Sigmoid colon (tissue), 6 donors: ENCODE measurements at regions not wholly inside any gene's neighbourhood (a gene's known extent, or its start where the extent isn't known, plus 50 kb on each side); places are given as distances from the start of the nearest gene placed in this dataset.
A peak's percentile ranks its signal among the peaks of the same experiment; 100 is the strongest.

ENCODE experiments used
- DNase-seq: peaks from one replicate; pipeline ENCODE4 v3.0.0-alpha.2; 2019
- H3K27ac ChIP-seq, 4 donors: fragments of 200-600 bp; sonication (generic); one replicate each; pipeline ENCODE4 v1.5.1; 2016 to 2019; ENCODE audit warnings: mild to moderate bottlenecking in 1 of 4
- H3K27me3 ChIP-seq, 3 donors: fragments of 200-600 bp; sonication (generic); one replicate each; pipeline ENCODE4 v1.5.1; 2019; ENCODE audit warnings: mild to moderate bottlenecking in 1 of 3
- H3K36me3 ChIP-seq, 4 donors: fragments of 200-600 bp; sonication (generic); one replicate each; pipeline ENCODE4 v1.5.1; 2016 to 2019
- H3K4me1 ChIP-seq, 4 donors: fragments of 200-600 bp; sonication (generic); one replicate each; pipeline ENCODE4 v1.5.1; 2017 to 2019
- H3K4me3 ChIP-seq, 4 donors: fragments of 200-600 bp; sonication (generic); one replicate each; pipeline ENCODE4 v1.5.1; 2017 to 2019; ENCODE audit warnings: mild to moderate bottlenecking in 2 of 4, moderate library complexity in 1 of 4
- H3K9me3 ChIP-seq, 4 donors: fragments of 200-600 bp in 3 of 4; sonication (generic) in 3 of 4; one replicate each; pipeline versions ENCODE4 v1.5.1 to v1.6.1; 2013 to 2019
- CTCF ChIP-seq, 4 experiments: fragments of 450-650 bp in 3 of 4; fragments of 200-600 bp in 1 of 4; IDR thresholded peaks; one replicate each; pipeline ENCODE4 v1.5.1; 2016 to 2019; ENCODE audit warnings: antibody characterized with exemption in 4 of 4, mild to moderate bottlenecking in 3 of 4, moderate library complexity in 2 of 4
- EP300 ChIP-seq, 4 donors: sonication (generic); formaldehyde crosslinking; IDR thresholded peaks; one replicate each; pipeline ENCODE4 v1.6.1; 2017; ENCODE audit warnings: antibody characterized with exemption in 4 of 4
- POLR2A ChIP-seq, 2 donors: fragments of 450-650 bp; IDR thresholded peaks; one replicate each; pipeline ENCODE4 v1.6.1; 2016; ENCODE audit warnings: antibody characterized with exemption in 2 of 2, mild to moderate bottlenecking in 2 of 2, moderate library complexity in 2 of 2
- POLR2AphosphoS5 ChIP-seq, 4 donors: sonication (generic); formaldehyde crosslinking; IDR thresholded peaks; one replicate each; pipeline ENCODE4 v1.6.1; 2017; ENCODE audit warnings: antibody characterized with exemption in 4 of 4
- WGBS, 2 donors: extraction: QIAGEN DNeasy Blood & Tissue Kit; methylation state at CpG; one replicate each; pipeline ENCODE4 v1.1.7; 2013; 5-methylcytosine and 5-hydroxymethylcytosine counted together
- intact Hi-C: fragments of 100-400 bp; cut with DNase I; formaldehyde crosslinking; loops from one replicate; pipeline ENCODE4 v1.15.1; 2023
- donor health status: healthy with polysubstance abuse.
- donor health status: healthy.

- no peaks in the 10 kb centered on the region for H3K36me3 ChIP-seq
- DNase-seq = no peak
- H3K9me3 ChIP-seq = no peaks in the 10 kb centered on the region
- no peak overlapping the region for H3K4me3 ChIP-seq
- intact Hi-C loops = no loop called here
- TF ChIP-seq CTCF (IDR thresholded peaks at IDR 0.05) = no peak
- TF ChIP-seq POLR2AphosphoS5 (IDR thresholded peaks at IDR 0.05) = no peak
- TF ChIP-seq POLR2A (IDR thresholded peaks at IDR 0.05) = no peak
- no peak for TF ChIP-seq EP300 (IDR thresholded peaks at IDR 0.05)
- H3K27me3 ChIP-seq = no peaks in the 10 kb centered on the region
- H3K27ac ChIP-seq = no peak overlapping the region
- WGBS, 2 donors = 13 to 51% methylated on average over 1 of the region's 1 CpG
- H3K4me1 ChIP-seq = no peaks in the 10 kb centered on the region
These were observed 52.8 kb upstream of the VWDE start for GRCh38 chr7:12456506-12456905.

- intact Hi-C loops = no loop called here
- no peaks in the 10 kb centered on the region for H3K27me3 ChIP-seq
- H3K9me3 ChIP-seq = no peaks in the 10 kb centered on the region
- WGBS, 2 donors = 31 to 48% methylated on average over 4 of the region's 4 CpGs
- H3K4me1 ChIP-seq = no peaks in the 10 kb centered on the region
- H3K4me3 ChIP-seq = no peak overlapping the region
- DNase-seq = no peak
- H3K27ac ChIP-seq = no peak overlapping the region
- H3K36me3 ChIP-seq = no peaks in the 10 kb centered on the region
- TF ChIP-seq CTCF (IDR thresholded peaks at IDR 0.05) = peak in 2 of 4 experiments; percentile 22 to 32
- TF ChIP-seq POLR2A (IDR thresholded peaks at IDR 0.05) = no peak
These were observed 55.0 kb upstream of the VWDE start for GRCh38 chr7:12458520-12459131.

GRCh38 chr7:12467837-12468236 is 64.2 kb upstream of the VWDE start:
- H3K27me3 ChIP-seq = no peaks in the 10 kb centered on the region
- H3K4me1 ChIP-seq = no peaks in the 10 kb centered on the region
- intact Hi-C loops = no loop called here
- H3K4me3 ChIP-seq = no peak overlapping the region
- no peaks in the 10 kb centered on the region for H3K36me3 ChIP-seq
- 81 to 95% methylated on average over 1 of the region's 1 CpG for WGBS, 2 donors
- TF ChIP-seq POLR2A (IDR thresholded peaks at IDR 0.05) (no peak), POLR2AphosphoS5 (IDR thresholded peaks at IDR 0.05) (no peak), EP300 (IDR thresholded peaks at IDR 0.05) (no peak), CTCF (IDR thresholded peaks at IDR 0.05) (no peak)
- no peaks in the 10 kb centered on the region for H3K9me3 ChIP-seq
- no peak overlapping the region for H3K27ac ChIP-seq
- DNase-seq = no peak

GRCh38 chr7:12469568-12469967 is 65.9 kb upstream of the VWDE start:
- WGBS, 2 donors = 75 to 78% methylated on average over 5 of the region's 5 CpGs
- intact Hi-C loops = no loop called here
- TF ChIP-seq POLR2AphosphoS5 (IDR thresholded peaks at IDR 0.05) = no peak
- no peak for TF ChIP-seq CTCF (IDR thresholded peaks at IDR 0.05)
- TF ChIP-seq EP300 (IDR thresholded peaks at IDR 0.05) = no peak
- no peak for TF ChIP-seq POLR2A (IDR thresholded peaks at IDR 0.05)
- H3K4me1 ChIP-seq = no peaks in the 10 kb centered on the region
- no peak overlapping the region for H3K4me3 ChIP-seq
- H3K27ac ChIP-seq = no peak overlapping the region
- H3K9me3 ChIP-seq = no peaks in the 10 kb centered on the region
- DNase-seq = no peak
- no peaks in the 10 kb centered on the region for H3K27me3 ChIP-seq
- no peaks in the 10 kb centered on the region for H3K36me3 ChIP-seq

GRCh38 chr7:12470930-12471329 is 67.3 kb upstream of the VWDE start:
- no peaks in the 10 kb centered on the region for H3K27me3 ChIP-seq
- no peaks in the 10 kb centered on the region for H3K9me3 ChIP-seq
- 96 to 97% methylated on average over 29 of the region's 29 CpGs for WGBS, 2 donors
- H3K4me1 ChIP-seq = no peaks in the 10 kb centered on the region
- no peak overlapping the region for H3K4me3 ChIP-seq
- no peak overlapping the region for H3K27ac ChIP-seq
- intact Hi-C loops = no loop called here
- H3K36me3 ChIP-seq = no peaks in the 10 kb centered on the region
- DNase-seq = no peak
- no peak for TF ChIP-seq POLR2A (IDR thresholded peaks at IDR 0.05)
- TF ChIP-seq POLR2AphosphoS5 (IDR thresholded peaks at IDR 0.05) = no peak
- no peak for TF ChIP-seq CTCF (IDR thresholded peaks at IDR 0.05)
- TF ChIP-seq EP300 (IDR thresholded peaks at IDR 0.05) = no peak
